K562 (cell line): ENCODE measurements at regions not wholly inside any gene's neighbourhood (a gene's known extent, or its start where the extent isn't known, plus 50 kb on each side); places are given as distances from the start of the nearest gene placed in this dataset.

Source experiments
- ATAC-seq: fragments of 200-7000 bp; cut with Tn5 transposase; 3 replicates; pipeline ENCODE4 v1.9.1; 2020; ENCODE audit warnings: moderate library complexity
- BruUV-seq: library from RNA; stranded (reverse); fragments of 400-500 nt; replicated peaks from 2 replicates; lab custom pipeline; 2021; lab: Mats Ljungman, UMichigan
- CTCF ChIA-PET: fragments of 300-600 bp; formaldehyde crosslinking; extraction: SDS; loops from one replicate; lab custom pipeline; 2021; ENCODE audit warnings: low intra/inter-chr PET ratio; lab: Yijun Ruan, JAX
- POLR2A ChIA-PET: fragments of 300-600, 350-650 bp; sonication (Branson Sonifier 250); formaldehyde crosslinking; extraction: SDS; loops from one replicate; lab custom pipeline; 2021; ENCODE audit warnings: antibody characterized with exemption, inconsistent platforms; lab: Yijun Ruan, JAX
- DNase-seq, 4 experiments: peaks; one replicate each; pipeline versions ENCODE4 v3.0.0 to v3.0.0-alpha.2; 2011 to 2018; ENCODE audit warnings: low spot score in 3 of 4, mixed read lengths in 3 of 4; ENCODE audit errors: extremely low read depth in 1 of 4
- FAIRE-seq: peaks from 2 replicates; lab custom pipeline; 2011; peaks lifted over from hg19 to GRCh38; lab: Jason Lieb, UNC
- H2AFZ ChIP-seq: 2 replicates; pipeline ENCODE4 v1.6.0; 2011; ENCODE audit warnings: low read depth, low read length, control low read depth, inconsistent platforms
- H3K27ac ChIP-seq: fragments of 200-600 bp; 3 replicates; pipeline ENCODE4 v1.8.0; 2011; ENCODE audit warnings: low read depth, mild to moderate bottlenecking, control low read depth, inconsistent platforms, low read length, moderate library complexity, mixed read lengths; ENCODE audit errors: extremely low read depth
- H3K27me3 ChIP-seq, 2 experiments: fragments of 300-600 bp in 1 of 2; 2 replicates in 1 of 2; 3 replicates in 1 of 2; pipeline versions ENCODE4 v1.6.0 to v1.8.0; 2011; ENCODE audit warnings: inconsistent platforms in 2 of 2, low read length in 2 of 2, mild to moderate bottlenecking in 1 of 2, mixed read lengths in 1 of 2, moderate library complexity in 1 of 2; ENCODE audit not compliant: control insufficient read depth in 2 of 2, insufficient read depth in 2 of 2
- H3K36me3 ChIP-seq: fragments of 300-600 bp; 3 replicates; pipeline ENCODE4 v1.8.0; 2011; ENCODE audit warnings: mild to moderate bottlenecking, low read length, inconsistent platforms; ENCODE audit not compliant: control insufficient read depth, insufficient read depth
- H3K4me1 ChIP-seq, 2 experiments: fragments of 200-600 bp in 1 of 2; replicated peaks in 1 of 2; 2 replicates in 1 of 2; 3 replicates in 1 of 2; pipeline versions ENCODE4 v1.5.1 to v1.8.0; 2011; ENCODE audit warnings: inconsistent platforms in 2 of 2, low read length in 2 of 2, mild to moderate bottlenecking in 1 of 2, mixed read lengths in 1 of 2, moderate library complexity in 1 of 2; ENCODE audit not compliant: control insufficient read depth in 2 of 2, insufficient read depth in 2 of 2
- H3K4me2 ChIP-seq: 2 replicates; pipeline ENCODE4 v1.6.1; 2011; ENCODE audit warnings: low read length, control low read depth, inconsistent platforms, mixed read lengths; ENCODE audit not compliant: insufficient read depth
- H3K4me3 ChIP-seq: fragments of 200-600 bp; sonication (generic), shearing (Covaris generic); 2 replicates; pipeline ENCODE4 v1.5.1; 2016; ENCODE audit warnings: control low read depth, inconsistent platforms
- H3K79me2 ChIP-seq: fragments of 200-600 bp; 3 replicates; pipeline ENCODE4 v1.8.0; 2011; ENCODE audit warnings: low read length, inconsistent platforms; ENCODE audit not compliant: control insufficient read depth, insufficient read depth
- H3K9ac ChIP-seq, 2 experiments: 2 replicates each; pipeline versions ENCODE4 v1.6.0 to v1.6.1; 2011; ENCODE audit warnings: low read depth in 2 of 2, low read length in 2 of 2, control low read depth in 1 of 2, inconsistent platforms in 1 of 2, mild to moderate bottlenecking in 1 of 2, mixed read lengths in 1 of 2; ENCODE audit not compliant: insufficient read depth in 1 of 2
- H3K9me1 ChIP-seq: one replicate; pipeline ENCODE4 v1.6.0; 2011; ENCODE audit warnings: inconsistent platforms, mild to moderate bottlenecking, low read length, moderate library complexity; ENCODE audit not compliant: control insufficient read depth, insufficient read depth
- H3K9me3 ChIP-seq: replicated peaks from 2 replicates; pipeline ENCODE4 v1.5.1; 2011; ENCODE audit warnings: low read depth, low read length, inconsistent platforms; ENCODE audit not compliant: control insufficient read depth, insufficient read depth
- H4K20me1 ChIP-seq: replicated peaks from 2 replicates; pipeline ENCODE4 v1.6.1; 2011; ENCODE audit warnings: low read length, inconsistent platforms, mixed read lengths; ENCODE audit not compliant: control insufficient read depth, insufficient read depth
- ETV5 ChIP-seq: sonication (generic); formaldehyde crosslinking; IDR thresholded peaks from 2 replicates; pipeline ENCODE4 v1.4.0; 2020; ENCODE audit warnings: low read depth, mild to moderate bottlenecking, missing genetic modification reagents
- MTA1 ChIP-seq: fragments of 450-650 bp; IDR thresholded peaks from 2 replicates; pipeline ENCODE4 v1.6.1; 2017; ENCODE audit warnings: borderline replicate concordance
- PCBP1 ChIP-seq: fragments of 200-400 bp; formaldehyde crosslinking; IDR thresholded peaks from 2 replicates; pipeline ENCODE4 v1.6.1; 2018; ENCODE audit warnings: mild to moderate bottlenecking, low read depth, low read length; ENCODE audit not compliant: poor library complexity, severe bottlenecking
- POLR2H ChIP-seq: IDR thresholded peaks from 2 replicates; pipeline ENCODE4 v1.6.1; 2016; ENCODE audit warnings: missing genetic modification characterization, low read depth, mild to moderate bottlenecking, control low read depth, missing compliant biosample characterization, moderate library complexity
- SRSF1 ChIP-seq: fragments of 200-400 bp; formaldehyde crosslinking; IDR thresholded peaks from 2 replicates; pipeline ENCODE4 v1.6.1; 2017; ENCODE audit warnings: mild to moderate bottlenecking, low read depth, low read length, moderate library complexity
- U2AF2 ChIP-seq: fragments of 200-400 bp; formaldehyde crosslinking; optimal IDR thresholded peaks from 2 replicates; pipeline ENCODE3; 2017; ENCODE audit warnings: low read depth, mild to moderate bottlenecking, low read length
- ZNF239 ChIP-seq: fragments of 250-450 bp; sonication (Bioruptor Pico); IDR thresholded peaks from 2 replicates; pipeline ENCODE4 v1.4.0; 2020; ENCODE audit warnings: mild to moderate bottlenecking
- ZNF384 ChIP-seq: IDR thresholded peaks from 2 replicates; pipeline ENCODE4 v1.6.1; 2012; ENCODE audit warnings: low read depth, low read length, improper control_type of control experiment
- WGBS: fragments of 100-300 bp; shearing (Covaris generic); methylation state at CpG from one replicate; pipeline ENCODE4 v1.1.6; 2016; ENCODE audit warnings: low coverage, mixed read lengths; ENCODE audit not compliant: insufficient coverage; ENCODE audit errors: missing lambda C conversion rate; 5-methylcytosine and 5-hydroxymethylcytosine counted together
- in situ Hi-C: fragments of 300-500 bp; cut with MboI; formaldehyde crosslinking; loops from 4 replicates; pipeline ENCODE4 v1.15.0; 2018; ENCODE audit warnings: inconsistent platforms, mixed read lengths
- intact Hi-C: fragments of 100-400 bp; cut with micrococcal nuclease; formaldehyde crosslinking; loops from 2 replicates; pipeline ENCODE4 v1.14.2; 2022
- TF ChIP-seq, protein P1 (sequence below): sonication (generic); formaldehyde crosslinking; IDR thresholded peaks from 2 replicates; pipeline ENCODE4 v1.8.0; 2022; ENCODE audit warnings: mild to moderate bottlenecking, missing genetic modification reagents
- TF ChIP-seq, protein P2 (sequence below): sonication (generic); formaldehyde crosslinking; IDR thresholded peaks from 2 replicates; pipeline ENCODE4 v1.8.1; 2023; ENCODE audit warnings: mild to moderate bottlenecking, missing genetic modification reagents

DNA sequence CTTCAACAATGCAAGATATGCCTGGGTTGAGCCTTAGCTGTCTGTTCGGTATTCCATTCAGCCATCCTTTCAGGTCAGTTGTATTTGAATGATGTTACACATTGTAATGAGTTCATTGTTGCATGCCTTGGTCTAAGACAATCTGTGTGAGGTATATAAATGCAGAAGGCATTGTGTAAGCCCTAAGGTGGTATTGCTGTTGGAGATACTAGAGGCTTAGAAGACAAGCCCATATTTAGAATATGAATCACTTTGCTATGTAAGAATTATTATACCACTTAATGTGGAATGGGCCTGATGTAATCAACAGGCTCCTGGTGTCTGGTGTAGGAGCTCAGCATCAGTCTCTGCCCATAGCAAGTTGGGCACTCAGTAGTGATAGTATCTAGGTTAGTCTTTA is 473.4 kb upstream of the GNPDA2 start:
- no peak overlapping the region for H2AFZ ChIP-seq

More for the DNA sequence above, 473.4 kb upstream of the GNPDA2 start:
- ChIA-PET POLR2A (no interaction called here), CTCF (no interaction called here)
- Histone ChIP-seq H3K27ac (no peak overlapping the region), H3K4me1 (no peaks in the 10 kb centered on the region), H3K9ac (no peak overlapping the region), H3K9me1 (no peaks in the 10 kb centered on the region), H3K4me2 (no peak overlapping the region), H3K36me3 (no peaks in the 10 kb centered on the region), H3K27me3 (no peaks in the 10 kb centered on the region), H4K20me1 (no peaks in the 10 kb centered on the region), H3K9me3 (no peaks in the 10 kb centered on the region), H3K4me3 (no peak overlapping the region), H3K79me2 (no peaks in the 10 kb centered on the region)
- 0% methylated on average over 1 of the region's 1 CpG for WGBS
- no peak for TF ChIP-seq MTA1
- TF ChIP-seq PCBP1 = no peak
- TF ChIP-seq POLR2H (tag) = no peak
- TF ChIP-seq, protein P1, sequence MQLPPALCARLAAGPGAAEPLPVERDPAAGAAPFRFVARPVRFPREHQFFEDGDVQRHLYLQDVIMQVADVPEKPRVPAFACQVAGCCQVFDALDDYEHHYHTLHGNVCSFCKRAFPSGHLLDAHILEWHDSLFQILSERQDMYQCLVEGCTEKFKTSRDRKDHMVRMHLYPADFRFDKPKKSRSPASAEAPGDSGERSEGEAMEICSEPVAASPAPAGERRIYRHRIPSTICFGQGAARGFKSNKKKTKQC (CRISPR knock-in tag) = no peak
- TF ChIP-seq, protein P2, sequence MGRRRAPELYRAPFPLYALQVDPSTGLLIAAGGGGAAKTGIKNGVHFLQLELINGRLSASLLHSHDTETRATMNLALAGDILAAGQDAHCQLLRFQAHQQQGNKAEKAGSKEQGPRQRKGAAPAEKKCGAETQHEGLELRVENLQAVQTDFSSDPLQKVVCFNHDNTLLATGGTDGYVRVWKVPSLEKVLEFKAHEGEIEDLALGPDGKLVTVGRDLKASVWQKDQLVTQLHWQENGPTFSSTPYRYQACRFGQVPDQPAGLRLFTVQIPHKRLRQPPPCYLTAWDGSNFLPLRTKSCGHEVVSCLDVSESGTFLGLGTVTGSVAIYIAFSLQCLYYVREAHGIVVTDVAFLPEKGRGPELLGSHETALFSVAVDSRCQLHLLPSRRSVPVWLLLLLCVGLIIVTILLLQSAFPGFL = no peak
- TF ChIP-seq ZNF239 (CRISPR knock-in tag) = no peak
- TF ChIP-seq U2AF2 = no peak
- no peak for TF ChIP-seq SRSF1
- TF ChIP-seq ZNF384 = no peak
- TF ChIP-seq ETV5 (CRISPR knock-in tag) = no peak
- DNase-seq (no peak), FAIRE-seq (no peak), ATAC-seq (no peak)
- in situ Hi-C loops = no loop called here
- no TSS peak for BruUV-seq
- intact Hi-C loops = no loop called here
